Stimulated activated CD4-positive, alpha-beta T cell treated with anti-CD3 and anti-CD28 coated beads, Interleukin-15, amount 100 ng/mL, for 1 hour (primary cell): ENCODE measurements at regions not wholly inside any gene's neighbourhood (a gene's known extent, or its start where the extent isn't known, plus 50 kb on each side); places are given as distances from the start of the nearest gene placed in this dataset.

Experiments
- DNase-seq, 2 donors: peaks; one replicate each; pipeline ENCODE4 v3.0.0-alpha.2; 2020; ENCODE audit warnings: low read depth in 1 of 2, low spot score in 1 of 2

DNA sequence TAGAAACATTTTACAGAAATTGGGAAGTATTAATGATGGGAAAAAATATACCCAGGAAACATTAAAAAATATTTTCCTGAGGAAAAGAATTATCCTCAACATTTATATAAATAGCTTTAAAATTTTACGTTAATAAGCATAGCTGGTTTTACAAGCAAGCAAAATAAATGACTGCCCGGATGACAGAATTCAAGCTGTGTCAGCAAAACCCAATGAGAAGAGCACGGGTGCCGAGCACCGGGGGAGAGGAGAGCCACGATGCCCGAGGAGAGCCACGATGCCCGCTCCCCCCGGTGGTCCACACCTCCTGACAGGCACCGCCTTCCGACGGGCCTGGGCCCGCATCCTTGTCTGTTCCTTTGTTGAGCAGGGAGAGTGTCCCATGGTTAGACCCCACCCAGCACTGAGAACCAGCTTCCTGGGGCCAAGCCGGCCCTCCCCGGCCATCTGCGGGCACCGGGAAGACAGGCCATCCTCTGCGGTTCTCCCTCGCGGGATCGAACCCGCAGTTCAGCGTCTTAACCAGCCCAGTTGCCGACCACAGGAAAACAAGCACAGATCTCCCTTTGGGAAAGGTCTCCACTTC lies 63.3 kb upstream of the PDE10A start:
- DNase-seq, result no peak

GRCh38 chr6:165725201-165725600 lies 62.2 kb upstream of the PDE10A start:
- no peak for DNase-seq

DNA sequence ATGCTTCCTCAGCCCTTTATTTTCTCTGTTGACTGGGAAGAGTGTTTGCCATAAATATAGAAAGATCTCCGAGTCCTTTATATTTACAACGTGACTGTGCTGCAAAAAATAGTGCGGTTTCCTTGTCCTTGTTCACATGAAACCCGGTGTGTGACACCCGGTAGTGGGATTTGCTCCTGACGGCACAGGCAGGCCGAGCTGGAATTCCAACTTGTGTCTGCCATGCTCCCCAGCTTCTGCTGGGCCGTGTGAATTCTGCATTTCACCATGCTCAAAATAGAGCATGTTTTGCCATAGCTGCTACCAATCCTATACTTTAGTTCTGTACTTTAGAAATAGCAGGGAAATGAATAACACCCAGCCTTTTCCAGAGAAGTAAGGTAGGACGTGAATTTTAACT lies 60.3 kb upstream of the PDE10A start:
- DNase-seq, result no peak

- DNase-seq, result no peak
These were observed 59.0 kb upstream of the PDE10A start for GRCh38 chr6:165722022-165722421.

GRCh38 chr6:165721356-165721755 lies 58.3 kb upstream of the PDE10A start:
- DNase-seq, result no peak

DNA sequence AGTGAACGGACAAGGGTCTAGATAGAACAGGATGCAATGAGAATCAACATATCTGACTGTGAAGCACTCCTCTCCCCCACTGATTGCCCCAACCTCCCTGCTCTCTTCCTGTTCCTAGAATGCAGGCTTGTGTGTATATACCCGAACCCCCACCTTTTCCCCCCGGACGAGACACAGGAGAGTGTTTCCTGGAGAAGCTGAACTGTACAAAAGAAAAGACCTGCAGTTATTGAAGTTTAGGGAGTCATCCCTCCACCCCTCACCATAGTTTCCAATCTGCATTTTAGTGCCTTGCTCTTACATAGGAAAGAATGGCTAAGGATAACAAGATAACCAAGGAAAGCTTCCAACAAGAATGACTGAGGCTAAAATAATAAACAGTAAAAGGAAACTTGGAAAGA lies 55.5 kb upstream of the PDE10A start:
- DNase-seq, result no peak

- no peak for DNase-seq
These were observed 54.9 kb upstream of the PDE10A start for GRCh38 chr6:165717732-165718465.

DNA sequence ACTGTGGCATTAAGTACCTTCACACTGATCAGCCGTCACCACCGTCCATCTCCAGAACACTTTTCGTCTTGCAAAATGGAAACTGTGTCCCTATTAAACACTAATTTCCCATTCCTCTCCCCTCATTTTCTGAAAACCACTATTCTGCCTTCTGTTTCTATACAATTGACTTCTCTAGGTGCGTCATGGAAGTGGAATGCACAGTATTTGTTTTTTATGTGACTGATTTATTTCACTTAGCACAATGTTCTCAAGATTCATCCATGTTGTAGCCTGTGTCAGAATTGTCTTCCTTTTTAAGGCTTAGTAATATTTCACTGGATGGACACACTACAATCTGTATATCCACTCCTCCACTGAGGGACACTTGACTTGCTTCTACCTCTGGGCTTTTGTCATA lies 53.8 kb upstream of the PDE10A start:
- DNase-seq, result no peak

GRCh38 chr6:165715428-165715827 lies 52.4 kb upstream of the PDE10A start:
- DNase-seq, result no peak

GRCh38 chr6:165714907-165715306 lies 51.9 kb upstream of the PDE10A start:
- no peak for DNase-seq

GRCh38 chr6:165713845-165714466 lies 50.9 kb upstream of the PDE10A start:
- no peak for DNase-seq
